Inferior parietal cortex (tissue), 1 donor: ENCODE measurements at regions not wholly inside any gene's neighbourhood (a gene's known extent, or its start where the extent isn't known, plus 50 kb on each side); places are given as distances from the start of the nearest gene placed in this dataset.

Experiments
- DNase-seq: peaks from one replicate; pipeline ENCODE4 v3.0.0-alpha.2; 2016; ENCODE audit errors: extremely low spot score

GRCh38 chr5:7012057-7012456 is 298.8 kb downstream of the TENT4A start:
- DNase-seq: no peak

- no peak for DNase-seq
Observed at GRCh38 chr5:7014611-7015010, 301.4 kb downstream of the TENT4A start.

DNA sequence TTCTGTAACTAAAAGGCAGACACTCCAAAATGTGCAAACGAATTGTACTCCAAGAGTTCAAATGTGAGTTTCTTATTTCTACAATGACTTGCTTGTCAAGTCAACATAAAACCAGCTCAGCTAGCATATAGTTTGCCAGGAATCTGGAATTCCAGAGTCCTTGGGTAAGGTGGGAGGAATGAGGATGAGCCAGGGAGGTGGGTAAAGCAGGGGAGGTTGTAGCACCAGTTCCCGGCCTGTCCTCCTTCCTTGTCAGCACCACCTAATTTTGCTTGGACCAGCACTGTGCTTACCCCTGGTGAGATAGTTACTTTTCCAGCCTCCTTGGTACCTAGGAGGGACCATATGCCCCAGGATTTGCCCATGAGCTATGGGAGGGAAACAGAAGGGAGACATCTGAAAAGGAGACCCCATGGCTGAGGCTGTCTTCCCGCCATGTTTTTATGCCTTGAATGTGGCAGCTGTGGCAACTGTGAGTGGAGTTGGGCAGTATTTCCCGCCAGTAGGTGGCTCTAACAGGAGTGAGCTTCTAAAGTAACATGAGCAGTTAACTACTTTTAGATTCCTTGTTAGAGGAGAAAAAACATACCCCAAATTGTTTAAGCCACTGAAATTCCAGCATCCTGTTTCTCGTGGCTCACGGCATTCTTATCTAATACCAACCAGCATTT is 302.5 kb downstream of the TENT4A start:
- no peak for DNase-seq

- DNase-seq: no peak
Observed at GRCh38 chr5:7016999-7017747, 303.9 kb downstream of the TENT4A start.

- DNase-seq: no peak
Observed at GRCh38 chr5:7018198-7018597, 305.0 kb downstream of the TENT4A start.

- no peak for DNase-seq
Observed at GRCh38 chr5:7018601-7019000, 305.4 kb downstream of the TENT4A start.

DNA sequence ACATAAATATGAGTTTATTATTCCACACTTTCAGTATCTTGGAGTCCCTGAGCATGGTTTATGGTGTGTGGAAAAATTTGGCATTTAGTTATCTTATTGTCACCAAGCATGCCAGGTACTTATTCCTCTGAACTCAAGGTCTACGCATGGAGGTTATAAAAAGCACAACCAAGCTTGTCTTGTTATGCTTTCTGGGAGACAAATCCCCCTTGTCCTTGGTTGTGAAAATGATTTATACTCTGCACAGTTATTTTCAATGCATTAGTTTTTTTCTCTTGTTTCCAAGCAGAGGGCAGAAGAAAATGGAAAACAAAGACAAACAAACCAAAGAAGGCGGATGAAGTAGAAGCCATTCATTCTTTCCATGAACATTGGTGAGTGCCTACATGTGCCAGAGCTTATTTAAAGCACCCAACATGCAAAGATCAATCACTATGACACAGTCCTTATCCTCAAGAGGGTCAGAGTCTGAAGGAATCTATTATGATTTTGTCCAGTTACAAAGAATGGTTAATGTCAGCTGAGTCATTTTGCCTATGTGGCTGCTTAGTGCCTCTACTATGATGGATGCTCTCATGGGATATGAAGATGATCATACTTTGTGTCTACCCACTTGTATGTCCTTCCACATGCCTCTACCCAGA is 323.1 kb downstream of the TENT4A start:
- no peak for DNase-seq

- DNase-seq: no peak
Observed at GRCh38 chr5:7039074-7039473, 325.8 kb downstream of the TENT4A start.

GRCh38 chr5:7040111-7040510 is 326.9 kb downstream of the TENT4A start:
- no peak for DNase-seq

DNA sequence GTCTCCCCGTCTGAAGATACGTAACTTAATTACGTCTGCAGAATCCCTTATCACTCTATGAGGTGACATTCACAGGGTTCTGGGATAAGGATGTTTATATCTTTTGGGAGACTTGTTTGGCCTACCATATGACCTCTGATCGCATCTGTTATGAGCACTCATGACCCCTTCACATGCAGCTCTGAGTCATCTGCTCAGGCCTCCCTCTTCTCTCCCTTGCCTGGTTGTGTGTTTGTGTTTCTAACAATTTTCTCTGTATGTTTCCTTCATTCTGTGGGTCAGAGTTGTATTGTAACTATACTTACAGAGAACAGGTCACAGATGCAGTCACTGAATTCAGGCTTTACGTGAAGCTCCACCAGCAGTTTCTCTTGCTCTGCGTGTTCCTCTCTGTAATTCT is 330.6 kb downstream of the TENT4A start:
- DNase-seq: no peak

GRCh38 chr5:7047511-7048261 is 334.5 kb downstream of the TENT4A start:
- DNase-seq: no peak

DNA sequence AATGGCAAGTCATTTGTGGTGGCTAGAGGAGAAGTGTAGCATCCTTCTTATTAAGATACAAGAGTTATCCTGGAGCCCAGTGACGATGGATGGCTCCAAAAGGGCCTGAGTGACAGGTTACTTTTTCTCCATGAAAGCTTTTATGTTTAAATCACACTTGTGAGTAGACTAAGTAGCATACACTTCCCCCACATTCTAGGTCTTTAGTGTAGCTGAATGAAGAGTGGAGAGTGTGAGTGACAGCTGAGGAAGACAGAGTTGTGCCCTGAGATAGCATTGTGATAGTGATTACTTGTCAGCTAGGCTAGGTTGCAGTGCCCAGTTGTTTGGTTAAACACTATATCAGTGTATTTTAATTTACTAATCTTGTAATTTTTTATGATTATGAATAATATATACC is 337.8 kb downstream of the TENT4A start:
- DNase-seq: no peak

GRCh38 chr5:7053125-7053524 is 339.9 kb downstream of the TENT4A start:
- DNase-seq: no peak

DNA sequence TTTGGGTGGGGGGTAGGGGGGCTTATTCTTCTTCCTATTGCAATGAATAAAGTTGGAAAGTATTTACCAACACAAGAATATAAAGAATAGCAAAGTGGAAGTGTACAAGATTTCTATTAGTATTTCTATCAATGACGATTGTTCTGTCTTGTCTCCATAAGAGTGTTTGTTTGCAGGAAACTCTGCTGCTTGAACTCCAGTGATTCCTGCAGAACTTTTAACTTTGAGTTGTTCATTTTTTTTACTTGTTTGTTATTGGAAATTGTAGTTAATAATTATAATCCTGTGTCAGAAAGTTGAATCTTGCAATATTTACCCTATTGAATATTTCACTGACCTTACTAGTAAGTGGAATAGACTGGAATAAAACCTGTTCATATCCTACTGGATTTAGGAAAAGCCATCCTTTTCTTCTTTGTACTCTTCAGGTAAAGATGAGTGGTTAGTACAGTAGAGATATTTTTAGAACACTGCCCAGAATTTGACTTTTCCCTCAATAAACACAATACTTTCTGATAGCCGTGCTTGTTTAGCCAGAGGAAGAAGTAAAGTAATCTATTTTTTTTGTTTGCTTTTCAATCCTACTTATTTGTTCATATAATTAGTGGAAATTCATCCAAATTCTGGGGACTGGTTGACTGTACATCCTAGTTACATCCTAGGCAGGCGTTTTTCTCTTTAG is 340.4 kb downstream of the TENT4A start:
- DNase-seq: no peak

DNA sequence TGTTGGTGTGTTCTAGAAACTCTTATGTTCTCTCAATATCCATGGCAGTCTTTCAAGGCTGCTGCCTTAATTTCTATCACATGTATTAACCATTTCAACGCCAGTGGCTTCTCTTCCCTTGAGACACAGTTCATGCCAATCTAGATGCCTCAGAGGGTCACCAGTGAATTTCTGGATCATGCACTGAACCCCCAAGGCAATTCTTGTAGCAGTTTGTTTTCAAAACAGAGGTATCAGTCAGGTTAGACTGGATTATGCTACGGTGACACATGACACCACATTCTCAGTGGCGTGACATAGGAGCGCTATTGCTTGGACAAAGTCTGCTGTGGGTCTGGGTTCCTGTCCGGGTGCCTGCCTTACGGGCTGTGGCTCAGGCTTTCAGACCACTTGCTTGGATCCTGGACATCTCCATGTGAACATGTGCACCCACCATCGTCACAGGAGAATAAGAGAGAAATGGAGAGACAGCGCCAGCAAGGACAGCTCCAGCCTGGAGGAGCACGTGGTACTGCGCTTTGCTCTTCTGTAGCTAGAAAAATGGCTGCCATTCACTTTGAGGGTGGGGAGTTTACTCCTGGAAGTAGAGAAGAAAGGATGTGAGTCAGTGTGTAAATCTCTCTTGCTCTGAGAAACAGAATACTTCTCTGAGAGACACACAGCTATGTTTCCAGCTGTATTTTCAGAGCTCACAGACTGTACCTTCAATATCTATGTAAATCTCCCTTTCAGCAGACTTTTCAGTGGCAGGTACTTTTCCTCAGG is 329.3 kb upstream of the ADCY2 start:
- no peak for DNase-seq

DNA sequence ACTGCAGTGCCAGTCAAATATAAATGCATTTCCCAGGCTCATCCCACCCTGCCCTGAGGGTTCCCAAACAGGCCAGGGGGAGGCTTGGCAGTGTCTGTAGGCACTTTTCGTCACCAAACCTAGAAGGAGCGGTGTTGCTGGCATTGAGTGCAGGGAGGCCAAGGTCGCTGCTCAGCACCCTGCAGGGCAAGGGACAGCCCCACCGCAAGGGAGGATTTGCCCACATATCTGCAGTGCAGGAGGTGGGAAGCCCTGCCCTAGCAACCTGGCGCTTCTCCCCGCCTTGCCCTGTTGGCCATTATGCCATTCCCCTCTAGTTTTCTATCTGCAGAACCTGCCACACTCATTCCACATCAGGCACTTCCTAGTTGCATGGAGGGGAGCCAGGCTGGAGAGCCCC is 327.8 kb upstream of the ADCY2 start:
- no peak for DNase-seq

DNA sequence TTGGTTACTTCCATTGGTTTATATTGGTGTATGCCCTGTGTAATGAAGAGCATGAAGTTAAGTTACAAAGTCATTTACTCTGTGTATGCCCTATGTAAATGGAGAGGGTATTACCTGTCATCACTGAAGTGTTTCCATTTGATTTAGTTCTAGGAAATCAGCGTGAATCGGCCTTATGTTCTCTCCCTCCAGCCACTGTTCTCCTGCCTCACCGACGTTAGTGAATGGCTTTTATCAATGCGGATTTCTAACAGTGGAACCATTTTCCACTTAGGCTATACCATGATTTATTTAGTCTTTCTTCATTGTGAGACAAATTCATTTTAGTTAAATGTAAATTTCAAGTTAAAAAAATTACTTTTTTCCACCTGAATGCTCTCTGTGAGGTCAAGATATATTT is 327.0 kb upstream of the ADCY2 start:
- DNase-seq: no peak

- no peak for DNase-seq
Observed at GRCh38 chr5:7072188-7072587, 323.8 kb upstream of the ADCY2 start.

DNA sequence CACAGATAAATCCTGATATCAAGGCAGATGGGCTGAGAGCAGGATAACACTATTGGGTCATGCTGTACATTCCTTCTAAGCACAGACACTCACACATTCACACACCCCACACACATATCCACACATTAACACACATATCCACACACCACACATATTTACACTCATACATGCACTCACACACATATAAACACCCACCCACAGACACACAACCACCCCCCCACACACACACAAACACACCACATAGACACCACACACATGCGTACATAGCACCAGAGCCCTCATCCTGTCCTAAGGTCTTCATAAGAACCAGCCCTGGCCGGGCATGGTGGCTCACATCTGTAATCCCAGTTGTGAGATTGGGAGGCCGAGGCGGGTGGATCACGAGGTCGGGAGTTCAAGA is 322.3 kb upstream of the ADCY2 start:
- no peak for DNase-seq

- DNase-seq: no peak
Observed at GRCh38 chr5:7074176-7074575, 321.8 kb upstream of the ADCY2 start.

- no peak for DNase-seq
Observed at GRCh38 chr5:7075470-7075869, 320.5 kb upstream of the ADCY2 start.
